GM21360 (cell line): ENCODE measurements at regions not wholly inside any gene's neighbourhood (a gene's known extent, or its start where the extent isn't known, plus 50 kb on each side); places are given as distances from the start of the nearest gene placed in this dataset.
"Not testable (repeated sequence)": the region's sequence is repeated elsewhere in the genome, so short reads cannot be mapped to it uniquely, and the experiment has no call there.

ENCODE experiments used
- ATAC-seq: cut with Tn5 transposase; IDR thresholded peaks from one replicate; pipeline ENCODE4 v1.9.1; 2021; ENCODE audit warnings: mild to moderate bottlenecking, moderate library complexity; ENCODE audit not compliant: unreplicated experiment

DNA sequence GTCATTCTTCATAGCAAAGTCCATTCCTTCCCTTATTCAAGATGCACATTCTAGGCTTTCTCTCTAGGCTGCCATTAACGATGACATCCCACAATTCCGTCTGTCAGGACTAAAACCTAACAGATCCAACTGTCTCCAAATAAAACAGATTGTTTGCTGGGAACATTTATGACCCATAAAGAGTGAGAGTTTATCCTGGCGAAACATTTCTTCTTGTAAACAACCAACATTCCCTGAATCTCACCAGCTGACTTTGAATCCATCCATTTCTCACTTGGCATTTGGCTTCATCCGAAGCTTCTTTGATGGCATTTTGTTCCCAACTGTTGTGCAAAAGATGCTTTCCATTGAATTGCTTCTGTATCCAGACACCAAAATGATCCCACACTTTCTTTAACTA lies 93.1 kb downstream of the OLIG3 start:
- ATAC-seq = no peak

DNA sequence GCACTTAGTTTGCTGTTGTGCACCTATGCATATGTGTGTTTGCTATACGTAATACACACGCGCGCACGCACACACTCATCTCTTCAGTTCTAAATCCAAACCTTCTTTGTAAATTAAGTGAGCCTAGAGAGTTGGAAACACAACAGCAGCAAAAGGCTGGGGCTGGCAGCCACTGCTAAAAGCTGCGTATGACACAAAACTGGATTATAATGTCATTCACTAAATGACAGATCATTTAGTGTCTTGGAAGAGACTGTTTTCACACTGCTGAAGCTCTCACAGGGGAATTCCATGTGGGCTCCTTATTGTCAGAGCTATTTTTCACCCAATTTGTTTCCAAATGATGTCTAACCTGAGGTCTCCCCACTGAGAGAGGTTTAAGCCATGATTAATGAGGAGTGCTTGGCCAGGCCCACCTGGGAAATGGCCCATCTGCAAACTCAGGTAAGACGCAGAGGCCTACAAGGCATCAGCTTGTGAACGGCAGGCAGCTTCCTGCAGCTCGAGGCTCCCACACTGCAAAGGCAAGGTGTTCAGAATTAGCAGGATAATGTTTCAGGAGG lies 94.2 kb downstream of the OLIG3 start:
- ATAC-seq = no peak

GRCh38 chr6:137395316-137395715 lies 98.9 kb downstream of the OLIG3 start:
- no peak for ATAC-seq

DNA sequence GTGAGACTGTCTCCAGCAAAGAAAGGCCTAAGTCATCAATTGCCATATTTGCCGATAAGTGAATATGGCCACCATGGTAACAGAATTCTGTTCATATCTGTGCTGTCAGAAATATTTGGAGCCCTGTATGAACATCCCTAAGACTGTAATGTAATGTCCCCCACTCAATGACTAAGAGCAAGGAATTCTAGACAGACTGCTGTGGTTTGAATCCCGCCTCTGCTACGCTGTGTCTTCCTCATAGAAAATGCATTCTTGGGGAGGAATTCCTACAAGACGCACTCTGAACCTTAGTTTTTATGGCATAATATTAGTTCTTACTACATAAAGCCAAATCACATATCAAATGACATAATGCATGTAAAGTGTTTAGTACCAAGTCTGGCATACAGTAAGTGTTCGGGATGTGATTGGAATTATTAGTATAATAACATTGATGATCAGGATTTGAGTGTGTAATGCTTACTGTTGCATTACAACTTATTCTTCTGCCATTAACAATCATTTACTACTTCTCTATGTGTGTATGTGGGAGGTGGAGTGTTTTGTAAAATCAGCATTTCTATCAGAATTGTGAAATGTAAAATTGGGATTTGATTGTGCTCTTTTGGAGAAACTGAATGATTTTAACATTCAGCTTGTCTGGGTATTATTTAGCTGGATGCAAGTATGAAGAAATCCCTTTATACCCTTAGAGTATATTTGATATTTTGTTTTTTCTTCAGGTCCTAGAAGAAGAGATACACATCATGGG lies 103.0 kb downstream of the OLIG3 start:
- ATAC-seq = no peak

GRCh38 chr6:137390334-137390733 lies 103.9 kb downstream of the OLIG3 start:
- ATAC-seq = no peak

DNA sequence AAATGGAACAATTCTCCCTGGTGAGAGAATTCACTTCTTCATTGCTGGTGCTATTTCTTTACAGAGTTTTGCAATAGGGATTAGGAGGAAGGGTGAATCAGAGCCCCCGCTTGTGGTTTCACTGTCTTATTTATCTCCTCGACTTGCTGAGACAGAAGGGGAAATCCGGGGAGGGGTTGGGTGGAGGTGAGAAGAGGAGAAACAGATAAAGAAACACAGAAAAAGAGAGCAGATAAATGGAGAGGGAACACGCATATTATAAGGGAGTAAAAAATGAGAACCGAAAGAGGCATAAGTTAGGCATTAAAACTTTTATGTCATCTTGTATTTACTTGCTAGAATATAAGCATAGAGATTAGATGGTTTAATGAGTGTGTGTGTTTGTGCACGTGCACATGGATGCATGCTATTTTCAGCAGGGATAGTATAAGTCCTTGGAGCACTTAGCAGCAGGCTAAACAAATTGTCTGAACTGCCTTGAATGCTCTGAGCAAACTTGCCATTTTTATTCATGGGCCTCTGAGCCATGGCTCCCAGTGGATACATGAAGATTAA lies 105.0 kb downstream of the OLIG3 start:
- ATAC-seq = no peak

DNA sequence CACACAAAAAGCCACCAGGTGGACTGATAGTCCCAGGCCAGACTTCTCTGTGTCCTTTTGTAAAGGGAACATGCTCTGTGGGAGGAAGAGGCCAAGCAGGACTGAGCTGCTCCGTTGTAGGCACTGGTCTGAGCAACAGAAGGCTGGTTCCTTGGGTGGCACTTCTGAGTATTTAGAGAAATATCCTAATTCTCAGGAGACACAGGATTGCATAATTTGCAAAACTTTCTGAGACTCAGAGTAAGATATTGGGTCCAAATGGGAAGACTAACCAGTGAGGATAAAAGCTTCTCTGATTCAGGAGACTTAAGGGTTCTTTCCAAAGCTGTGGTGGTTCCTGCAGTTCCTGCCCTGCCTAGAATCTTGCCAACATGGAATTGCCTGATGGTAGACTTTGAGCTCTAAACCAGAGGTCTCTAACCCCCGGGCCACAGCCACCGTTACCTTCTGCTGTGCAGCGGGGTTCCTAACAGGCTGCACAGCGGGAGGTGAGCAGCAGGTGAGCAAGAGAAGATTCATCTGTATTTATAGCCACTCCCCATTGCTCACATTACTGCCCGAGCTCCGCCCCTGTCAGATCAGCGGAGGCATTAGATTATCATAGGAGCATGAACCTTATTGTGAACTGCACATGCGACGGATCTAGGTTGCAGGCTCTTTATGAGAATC lies 107.0 kb downstream of the OLIG3 start:
- ATAC-seq = no peak

GRCh38 chr6:137383287-137383686 lies 110.9 kb downstream of the OLIG3 start:
- ATAC-seq = not testable (repeated sequence)

GRCh38 chr6:137378090-137378369 lies 116.2 kb downstream of the OLIG3 start:
- ATAC-seq = no peak

DNA sequence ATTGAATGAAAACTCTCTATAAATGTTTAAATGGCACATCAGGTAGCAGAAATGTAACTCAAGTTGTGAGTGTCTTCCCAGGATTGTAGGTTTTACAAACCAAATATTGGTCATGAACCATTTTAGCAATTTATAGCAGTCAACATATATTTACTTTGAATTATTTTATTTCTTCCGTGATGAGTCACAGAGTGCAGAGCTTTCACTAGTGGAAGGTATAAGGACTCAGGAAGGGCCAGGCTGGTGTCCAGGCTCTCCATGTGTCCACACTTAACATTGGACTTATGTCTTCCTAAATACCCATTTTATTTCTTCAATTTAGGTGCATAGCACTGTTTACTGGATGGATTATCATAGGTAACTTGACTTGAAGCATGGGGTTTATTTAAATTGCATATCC lies 120.9 kb downstream of the OLIG3 start:
- no peak for ATAC-seq

DNA sequence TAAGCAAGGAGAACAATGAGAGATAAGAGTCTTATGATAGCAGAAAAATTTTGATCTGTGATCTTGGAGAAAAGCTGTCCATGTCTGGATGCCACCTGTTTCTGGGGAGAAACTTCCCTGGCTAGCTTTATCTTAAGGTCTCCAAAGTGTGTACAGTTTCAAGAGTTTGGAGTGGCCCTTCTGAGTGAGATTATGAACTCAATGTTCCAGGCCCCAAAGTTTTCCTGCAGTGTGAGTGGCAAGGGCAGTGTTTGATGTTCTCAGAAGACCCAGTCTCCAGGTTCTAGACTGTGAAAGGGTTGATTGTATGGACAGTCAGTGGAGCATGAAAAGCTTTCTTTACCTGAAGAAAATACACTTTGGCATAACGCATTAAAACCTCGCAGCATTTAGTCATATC lies 121.7 kb downstream of the OLIG3 start:
- ATAC-seq = no peak

DNA sequence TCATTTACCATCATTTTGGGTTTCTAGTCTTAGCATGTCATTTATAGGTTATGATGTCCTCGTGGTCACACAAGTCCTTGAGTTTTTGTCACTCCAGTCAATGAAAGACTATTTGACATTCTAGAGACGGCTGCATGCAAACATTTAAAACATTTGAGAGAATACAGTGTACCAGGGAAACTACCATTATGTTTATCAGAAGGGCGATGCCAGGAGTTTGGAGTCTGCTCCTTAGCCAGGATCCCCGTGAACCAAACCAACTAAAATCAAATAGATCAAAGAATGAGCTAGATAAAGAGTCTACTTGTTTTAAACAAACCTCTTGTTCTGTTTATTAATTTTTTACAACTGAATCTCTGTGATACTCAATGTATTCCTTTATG lies 122.6 kb downstream of the OLIG3 start:
- ATAC-seq = no peak

DNA sequence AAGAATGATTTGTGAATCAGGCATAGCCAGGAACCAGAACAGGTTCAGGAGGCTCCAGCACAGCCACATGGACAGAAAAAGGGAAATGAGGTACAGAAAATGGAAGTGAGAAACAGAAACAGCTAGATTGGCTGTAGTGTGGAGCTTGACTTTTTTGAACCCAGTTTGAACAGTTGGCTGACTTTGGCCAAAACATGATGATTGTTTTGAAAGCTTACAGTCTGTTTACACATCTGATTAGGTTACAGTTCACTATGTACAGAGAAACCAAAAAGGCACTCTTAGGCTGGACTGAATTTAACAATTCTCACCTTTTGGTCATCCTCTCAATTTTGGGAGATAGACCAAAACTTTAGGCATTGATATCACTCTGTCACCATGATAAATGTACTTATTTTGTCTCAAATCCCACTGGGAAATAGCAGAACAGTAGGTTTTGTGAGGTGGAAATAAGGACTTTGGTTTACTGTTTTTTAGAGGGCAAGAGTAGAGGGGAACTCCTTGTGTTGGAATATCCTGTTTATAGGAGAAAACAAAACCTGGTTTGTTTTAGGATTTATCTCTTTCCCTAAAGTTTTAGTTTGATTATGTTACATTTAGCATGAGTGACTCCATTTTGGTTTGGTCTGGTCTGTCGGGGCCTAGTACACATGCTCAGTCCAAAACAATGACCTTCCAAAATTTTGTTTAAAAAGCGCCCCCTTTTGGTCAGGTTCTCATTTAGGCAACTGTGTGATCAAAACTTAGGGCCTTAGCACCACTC lies 123.1 kb downstream of the OLIG3 start:
- peak; percentile 84 for ATAC-seq

DNA sequence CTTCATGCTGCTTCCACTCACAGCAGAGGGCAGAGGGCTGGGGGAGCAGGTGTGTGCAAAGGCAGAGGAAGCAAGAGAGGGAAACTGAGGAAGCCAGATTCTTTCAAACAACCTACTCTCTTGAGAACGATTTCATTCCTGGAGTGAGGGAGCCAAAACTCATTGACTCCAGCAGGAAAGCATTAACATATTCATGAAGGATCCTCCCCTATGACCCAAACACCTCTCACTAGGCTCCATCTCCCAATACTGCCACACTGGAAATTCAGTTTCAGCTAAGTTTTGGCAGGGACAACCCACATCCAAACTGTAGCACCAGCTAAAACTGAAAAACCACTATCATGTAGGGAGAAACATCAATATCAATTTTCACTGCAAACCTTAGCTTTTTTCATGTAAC lies 125.1 kb downstream of the OLIG3 start:
- no peak for ATAC-seq

DNA sequence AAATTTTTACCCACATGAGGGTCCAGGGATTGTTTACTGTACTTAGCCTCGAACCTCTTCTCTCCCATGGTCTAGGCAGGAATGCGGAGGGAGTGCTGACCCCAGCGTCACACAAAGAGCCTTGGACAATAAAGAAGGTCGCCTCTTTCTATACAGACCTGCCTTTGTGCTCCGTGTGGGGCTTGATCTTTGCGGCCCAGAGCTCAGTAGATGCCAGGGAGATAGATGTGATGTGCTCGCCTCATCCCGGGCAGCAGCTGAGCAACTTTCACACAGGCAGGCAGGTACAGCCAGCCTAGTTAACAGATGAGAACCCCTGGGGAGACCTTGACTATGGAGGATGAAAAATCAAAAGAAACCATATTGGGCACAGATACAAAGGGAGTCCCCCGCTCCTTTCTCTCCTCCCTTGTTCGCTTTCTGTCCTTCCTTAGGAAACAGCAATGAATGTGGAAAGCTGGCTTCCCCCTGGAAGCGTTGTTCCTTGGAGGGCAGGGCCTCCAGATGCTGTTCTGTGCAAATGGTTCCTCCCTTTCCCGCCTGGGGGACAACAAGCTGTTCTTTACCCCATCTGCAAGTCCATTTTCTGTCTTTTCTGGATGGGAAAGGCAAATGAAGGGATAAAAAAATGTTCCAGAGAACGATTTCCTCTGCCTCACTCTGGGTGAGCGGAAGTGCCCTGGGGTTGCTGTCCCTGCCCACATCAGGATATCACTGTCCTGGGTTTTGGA lies 128.3 kb downstream of the OLIG3 start:
- ATAC-seq = no peak

- ATAC-seq = no peak
Observed at GRCh38 chr6:137363805-137364138, 130.4 kb downstream of the OLIG3 start.

GRCh38 chr6:137362878-137363804 lies 131.1 kb downstream of the OLIG3 start:
- ATAC-seq = no peak

GRCh38 chr6:137361701-137362100 lies 132.5 kb downstream of the OLIG3 start:
- ATAC-seq = no peak

DNA sequence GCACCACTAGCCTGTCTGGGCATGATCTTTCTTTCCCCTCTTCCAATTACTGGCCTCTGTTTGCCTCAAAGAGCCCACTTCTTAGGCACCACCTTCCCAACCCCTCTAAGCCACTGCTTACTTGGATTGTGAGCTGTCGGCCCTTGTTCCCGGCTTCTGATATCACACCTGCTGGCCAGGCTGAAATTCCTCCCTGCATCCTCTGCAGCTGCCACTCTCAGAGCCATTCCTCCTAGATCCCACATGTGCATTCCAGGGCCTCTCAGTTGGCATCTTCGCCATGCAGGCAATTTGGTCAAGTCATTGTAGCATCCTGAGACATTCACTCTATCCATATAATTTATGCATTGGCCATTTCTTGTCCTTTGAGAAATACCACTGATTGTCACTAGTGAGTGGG lies 135.9 kb downstream of the OLIG3 start:
- no peak for ATAC-seq

- no peak for ATAC-seq
Observed at GRCh38 chr6:137357948-137358266, 136.3 kb downstream of the OLIG3 start.
